Kidney epithelial cell (primary cell): ENCODE measurements at regions not wholly inside any gene's neighbourhood (a gene's known extent, or its start where the extent isn't known, plus 50 kb on each side); places are given as distances from the start of the nearest gene placed in this dataset.

Experiments
- DNase-seq: peaks from one replicate; pipeline ENCODE4 v3.0.0-alpha.2; 2010; ENCODE audit warnings: low read depth
- H3K27me3 ChIP-seq: 2 replicates; pipeline ENCODE4 v1.6.0; 2011; ENCODE audit warnings: low read length; ENCODE audit not compliant: control insufficient read depth, insufficient read depth
- H3K36me3 ChIP-seq: 2 replicates; pipeline ENCODE4 v1.5.1; 2011; ENCODE audit warnings: low read length; ENCODE audit not compliant: control insufficient read depth, insufficient read depth
- H3K4me3 ChIP-seq: 2 replicates; pipeline ENCODE4 v1.5.1; 2011; ENCODE audit warnings: low read depth, mild to moderate bottlenecking, control low read depth, low read length
- TF ChIP-seq, protein P1 (sequence below): IDR thresholded peaks from 2 replicates; pipeline ENCODE4 v1.5.1; 2011; ENCODE audit warnings: mild to moderate bottlenecking, moderate library complexity, low read length, control low read depth, inconsistent platforms; ENCODE audit not compliant: insufficient read depth, poor library complexity, severe bottlenecking

- Histone ChIP-seq H3K4me3 (no peak overlapping the region), H3K36me3 (no peaks in the 10 kb centered on the region)
- no peak for DNase-seq
Measured at GRCh38 chr5:124278636-124279035, 467.8 kb downstream of the ZNF608 start.

DNA sequence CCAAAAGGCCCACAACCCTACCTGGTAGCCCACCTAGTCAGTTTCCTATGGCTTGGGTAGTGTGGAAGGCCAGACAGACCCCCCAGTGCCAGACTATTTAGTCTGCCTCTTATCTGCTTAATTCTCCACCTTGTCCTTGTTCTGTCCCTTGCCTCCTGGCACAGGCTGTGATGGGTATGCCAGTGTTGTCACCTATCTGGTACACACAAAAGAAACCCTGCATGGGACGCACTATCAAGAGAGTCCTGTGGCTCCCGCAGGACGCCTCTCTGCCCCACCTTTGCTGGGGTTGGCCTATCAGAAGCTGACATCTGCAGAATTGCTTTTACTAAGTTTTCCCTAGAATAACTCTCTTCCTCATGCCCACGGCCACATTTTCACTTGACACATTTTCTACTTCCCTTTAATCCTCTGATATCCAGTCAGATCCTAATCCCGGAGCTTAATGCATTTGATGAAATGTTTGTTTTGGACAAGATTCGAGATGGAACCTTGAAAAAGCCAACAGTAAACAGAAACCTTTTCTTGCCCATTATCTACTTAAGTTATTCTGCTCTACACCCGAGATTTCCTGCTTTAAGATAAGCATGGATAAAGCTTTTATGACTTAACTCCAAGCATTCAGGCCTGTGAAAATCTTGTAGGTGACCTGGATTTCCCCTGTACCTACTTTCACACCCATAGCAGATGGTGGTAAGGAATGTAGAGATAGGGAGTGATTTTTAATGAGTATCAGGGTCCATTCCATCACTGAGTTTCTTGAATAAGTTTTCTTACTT lies 468.5 kb downstream of the ZNF608 start:
- TF ChIP-seq, protein P1, sequence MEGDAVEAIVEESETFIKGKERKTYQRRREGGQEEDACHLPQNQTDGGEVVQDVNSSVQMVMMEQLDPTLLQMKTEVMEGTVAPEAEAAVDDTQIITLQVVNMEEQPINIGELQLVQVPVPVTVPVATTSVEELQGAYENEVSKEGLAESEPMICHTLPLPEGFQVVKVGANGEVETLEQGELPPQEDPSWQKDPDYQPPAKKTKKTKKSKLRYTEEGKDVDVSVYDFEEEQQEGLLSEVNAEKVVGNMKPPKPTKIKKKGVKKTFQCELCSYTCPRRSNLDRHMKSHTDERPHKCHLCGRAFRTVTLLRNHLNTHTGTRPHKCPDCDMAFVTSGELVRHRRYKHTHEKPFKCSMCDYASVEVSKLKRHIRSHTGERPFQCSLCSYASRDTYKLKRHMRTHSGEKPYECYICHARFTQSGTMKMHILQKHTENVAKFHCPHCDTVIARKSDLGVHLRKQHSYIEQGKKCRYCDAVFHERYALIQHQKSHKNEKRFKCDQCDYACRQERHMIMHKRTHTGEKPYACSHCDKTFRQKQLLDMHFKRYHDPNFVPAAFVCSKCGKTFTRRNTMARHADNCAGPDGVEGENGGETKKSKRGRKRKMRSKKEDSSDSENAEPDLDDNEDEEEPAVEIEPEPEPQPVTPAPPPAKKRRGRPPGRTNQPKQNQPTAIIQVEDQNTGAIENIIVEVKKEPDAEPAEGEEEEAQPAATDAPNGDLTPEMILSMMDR: no peak
- Histone ChIP-seq H3K27me3 (no peaks in the 10 kb centered on the region), H3K36me3 (no peaks in the 10 kb centered on the region), H3K4me3 (no peak overlapping the region)
- DNase-seq: no peak

More at GRCh38 chr5:124278636-124279035, 467.8 kb downstream of the ZNF608 start:
- TF ChIP-seq, protein P1: no peak
- H3K27me3 ChIP-seq: no peaks in the 10 kb centered on the region

DNA sequence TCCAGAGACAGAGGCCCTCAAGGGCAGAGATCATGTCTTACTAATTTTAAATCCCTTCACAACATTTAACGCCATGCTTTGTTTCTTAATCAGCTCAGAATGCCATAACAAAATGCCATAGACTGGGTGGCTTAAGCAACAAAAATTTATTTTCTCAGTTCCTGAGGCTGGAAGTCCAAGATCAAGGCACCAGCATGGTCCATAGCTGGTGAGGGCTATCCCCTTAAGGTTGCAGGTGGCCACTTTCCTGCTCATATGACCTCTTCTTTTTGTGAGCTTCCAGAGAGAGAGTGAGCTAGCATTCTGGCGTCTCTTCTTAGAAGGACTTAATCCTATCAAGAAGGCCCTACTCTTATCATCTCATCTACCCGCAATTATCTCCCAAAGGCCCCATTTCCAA lies 470.3 kb downstream of the ZNF608 start:
- H3K27me3 ChIP-seq: no peaks in the 10 kb centered on the region
- DNase-seq: no peak
- no peak overlapping the region for H3K4me3 ChIP-seq
- H3K36me3 ChIP-seq: no peaks in the 10 kb centered on the region
- TF ChIP-seq, protein P1: no peak

GRCh38 chr5:124274949-124275348 lies 471.5 kb downstream of the ZNF608 start:
- TF ChIP-seq, protein P1: no peak
- DNase-seq: peak; percentile 37
- no peak overlapping the region for H3K4me3 ChIP-seq
- no peaks in the 10 kb centered on the region for H3K27me3 ChIP-seq
- no peaks in the 10 kb centered on the region for H3K36me3 ChIP-seq

- DNase-seq: no peak
- H3K27me3 ChIP-seq: no peaks in the 10 kb centered on the region
- no peak overlapping the region for H3K4me3 ChIP-seq
- TF ChIP-seq, protein P1: no peak
- H3K36me3 ChIP-seq: no peaks in the 10 kb centered on the region
Measured at GRCh38 chr5:124264499-124264898, 481.9 kb downstream of the ZNF608 start.
